ENCODE measurements at regions not wholly inside any gene's neighbourhood (a gene's known extent, or its start where the extent isn't known, plus 50 kb on each side); places are given as distances from the start of the nearest gene placed in this dataset.

DNA sequence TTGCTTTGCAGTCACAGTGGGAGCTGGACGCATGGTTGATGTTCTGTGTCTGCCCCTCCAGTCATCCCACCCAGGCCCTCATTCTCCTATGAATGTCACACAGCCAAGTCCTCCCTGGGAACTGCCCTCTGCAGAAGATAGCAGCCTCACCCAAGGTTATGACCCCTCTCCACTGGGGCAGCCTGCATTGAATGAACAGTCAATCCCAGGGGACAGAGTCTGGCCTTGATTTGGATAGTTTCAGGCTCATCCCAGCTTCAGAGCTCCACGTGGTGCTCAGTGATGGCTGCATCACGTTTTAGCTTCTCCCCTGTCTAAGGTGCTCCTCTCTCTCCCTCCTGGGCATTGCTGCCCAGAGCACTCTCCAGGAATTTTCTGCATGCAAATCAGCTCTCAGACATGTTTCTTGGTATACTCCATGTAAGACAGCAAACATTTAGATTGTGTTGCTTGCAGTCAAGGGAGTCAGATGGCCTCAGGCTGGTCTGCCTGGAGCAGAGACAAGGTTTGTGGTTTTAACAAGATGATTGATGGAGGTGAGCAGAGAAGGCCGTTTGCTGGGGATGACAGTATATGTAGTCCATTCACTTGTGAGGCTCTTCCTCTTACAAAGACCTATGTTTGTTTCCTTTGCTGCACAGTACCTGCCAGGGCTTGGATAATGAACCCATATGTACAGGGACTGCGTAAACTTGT lies 56.1 kb upstream of the MSX1 start:
- no peak overlapping the region for H3K4me3 ChIP-seq (ENCODE audit: low read depth, low read length, poor library complexity, severe bottlenecking)
- H3K27me3 ChIP-seq (replicated peaks; ENCODE audit: insufficient read depth, low read depth, low read length, poor library complexity), result peaks cover 15% of the 10 kb centered on the region
- no peaks in the 10 kb centered on the region for H3K36me3 ChIP-seq (ENCODE audit: insufficient read depth, low read length, poor library complexity, severe bottlenecking)
- BruUV-seq (replicated peaks), result no TSS peak
- no peaks in the 10 kb centered on the region for H3K9me3 ChIP-seq (ENCODE audit: low read depth, low read length, poor library complexity, severe bottlenecking)
- no peak overlapping the region for H3K27ac ChIP-seq (ENCODE audit: low read depth, low read length, poor library complexity, severe bottlenecking)
- TF ChIP-seq, protein P1, sequence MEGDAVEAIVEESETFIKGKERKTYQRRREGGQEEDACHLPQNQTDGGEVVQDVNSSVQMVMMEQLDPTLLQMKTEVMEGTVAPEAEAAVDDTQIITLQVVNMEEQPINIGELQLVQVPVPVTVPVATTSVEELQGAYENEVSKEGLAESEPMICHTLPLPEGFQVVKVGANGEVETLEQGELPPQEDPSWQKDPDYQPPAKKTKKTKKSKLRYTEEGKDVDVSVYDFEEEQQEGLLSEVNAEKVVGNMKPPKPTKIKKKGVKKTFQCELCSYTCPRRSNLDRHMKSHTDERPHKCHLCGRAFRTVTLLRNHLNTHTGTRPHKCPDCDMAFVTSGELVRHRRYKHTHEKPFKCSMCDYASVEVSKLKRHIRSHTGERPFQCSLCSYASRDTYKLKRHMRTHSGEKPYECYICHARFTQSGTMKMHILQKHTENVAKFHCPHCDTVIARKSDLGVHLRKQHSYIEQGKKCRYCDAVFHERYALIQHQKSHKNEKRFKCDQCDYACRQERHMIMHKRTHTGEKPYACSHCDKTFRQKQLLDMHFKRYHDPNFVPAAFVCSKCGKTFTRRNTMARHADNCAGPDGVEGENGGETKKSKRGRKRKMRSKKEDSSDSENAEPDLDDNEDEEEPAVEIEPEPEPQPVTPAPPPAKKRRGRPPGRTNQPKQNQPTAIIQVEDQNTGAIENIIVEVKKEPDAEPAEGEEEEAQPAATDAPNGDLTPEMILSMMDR (conservative IDR thresholded peaks at IDR 0.05; ENCODE audit: low read depth, low read length), result no peak
- TF ChIP-seq EZH2 (IDR thresholded peaks at IDR 0.05; ENCODE audit: borderline replicate concordance, low read depth, low read length, poor library complexity, severe bottlenecking), result no peak
- H3K4me1 ChIP-seq (ENCODE audit: insufficient read depth, low read length, poor library complexity, severe bottlenecking), result no peaks in the 10 kb centered on the region
- intact Hi-C loops (cut with micrococcal nuclease; ENCODE audit: unreplicated experiment), result no loop called here
- DNase-seq (ENCODE audit: low spot score), result no peak
- POLR2A ChIA-PET (ENCODE audit: low non-redundant PET), result no interaction called here
- CTCF ChIA-PET, result no interaction called here

GRCh38 chr4:4800646-4801408 lies 58.6 kb upstream of the MSX1 start:
- Histone ChIP-seq H3K4me1 (ENCODE audit: insufficient read depth, low read length, poor library complexity, severe bottlenecking) (no peaks in the 10 kb centered on the region), H3K4me3 (ENCODE audit: low read depth, low read length, poor library complexity, severe bottlenecking) (no peak overlapping the region), H3K36me3 (ENCODE audit: insufficient read depth, low read length, poor library complexity, severe bottlenecking) (no peaks in the 10 kb centered on the region), H3K27me3 (replicated peaks; ENCODE audit: insufficient read depth, low read depth, low read length, poor library complexity) (peaks cover 27% of the 10 kb centered on the region), H3K9me3 (ENCODE audit: low read depth, low read length, poor library complexity, severe bottlenecking) (no peaks in the 10 kb centered on the region), H3K27ac (ENCODE audit: low read depth, low read length, poor library complexity, severe bottlenecking) (no peak overlapping the region)
- no TSS peak for BruUV-seq (replicated peaks)
- intact Hi-C loops (cut with micrococcal nuclease; ENCODE audit: unreplicated experiment), result no loop called here
- CTCF ChIA-PET, result no interaction called here
- no peak for DNase-seq (ENCODE audit: low spot score)
- TF ChIP-seq, protein P1 (conservative IDR thresholded peaks at IDR 0.05; ENCODE audit: low read depth, low read length), result no peak
- TF ChIP-seq EZH2 (IDR thresholded peaks at IDR 0.05; ENCODE audit: borderline replicate concordance, low read depth, low read length, poor library complexity, severe bottlenecking), result no peak
- POLR2A ChIA-PET (ENCODE audit: low non-redundant PET), result no interaction called here

DNA sequence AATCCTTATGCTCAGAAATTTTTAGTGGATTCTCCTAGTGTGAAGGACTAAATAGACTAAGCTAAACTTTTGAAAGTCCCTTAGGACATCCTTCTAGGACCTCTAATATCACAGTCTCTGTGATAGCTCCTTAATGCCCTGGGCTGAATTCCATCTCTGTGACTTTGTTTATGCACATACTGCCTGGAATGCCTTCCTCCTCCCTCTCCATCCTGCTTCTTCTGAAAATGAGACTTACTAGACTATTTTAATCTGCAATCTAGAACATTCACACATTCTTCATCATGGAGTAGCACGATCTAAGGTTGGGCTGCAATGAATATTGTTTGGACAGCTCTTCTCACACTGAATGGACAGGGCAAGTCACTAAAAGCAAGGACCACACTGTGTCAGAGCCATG lies 65.0 kb upstream of the MSX1 start:
- no TSS peak for BruUV-seq (replicated peaks)
- TF ChIP-seq, protein P1 (conservative IDR thresholded peaks at IDR 0.05; ENCODE audit: low read depth, low read length), result no peak
- no peak for TF ChIP-seq EZH2 (IDR thresholded peaks at IDR 0.05; ENCODE audit: borderline replicate concordance, low read depth, low read length, poor library complexity, severe bottlenecking)
- intact Hi-C loops (cut with micrococcal nuclease; ENCODE audit: unreplicated experiment), result no loop called here
- POLR2A ChIA-PET (ENCODE audit: low non-redundant PET), result no interaction called here
- no peak overlapping the region for H3K27ac ChIP-seq (ENCODE audit: low read depth, low read length, poor library complexity, severe bottlenecking)
- CTCF ChIA-PET, result no interaction called here
- H3K4me3 ChIP-seq (ENCODE audit: low read depth, low read length, poor library complexity, severe bottlenecking), result no peak overlapping the region
- H3K27me3 ChIP-seq (replicated peaks; ENCODE audit: insufficient read depth, low read depth, low read length, poor library complexity), result peaks cover 22% of the 10 kb centered on the region
- no peaks in the 10 kb centered on the region for H3K4me1 ChIP-seq (ENCODE audit: insufficient read depth, low read length, poor library complexity, severe bottlenecking)
- DNase-seq (ENCODE audit: low spot score), result no peak
- H3K9me3 ChIP-seq (ENCODE audit: low read depth, low read length, poor library complexity, severe bottlenecking), result peaks cover 4% of the 10 kb centered on the region
- H3K36me3 ChIP-seq (ENCODE audit: insufficient read depth, low read length, poor library complexity, severe bottlenecking), result no peaks in the 10 kb centered on the region
